Smooth muscle cell (in vitro differentiated cells): ENCODE measurements at regions not wholly inside any gene's neighbourhood (a gene's known extent, or its start where the extent isn't known, plus 50 kb on each side); places are given as distances from the start of the nearest gene placed in this dataset.
A peak's percentile ranks its signal among the peaks of the same experiment; 100 is the strongest.

Source experiments
- DNase-seq: peaks from one replicate; lab custom pipeline; 2025; ENCODE audit not compliant: unreplicated experiment; lab: John Stamatoyannopoulos, UW
- H2AFZ ChIP-seq: fragments of 200-600 bp; sonication (generic); 2 replicates; pipeline ENCODE4 v1.6.0; 2016; ENCODE audit warnings: antibody characterized with exemption, low read depth, mild to moderate bottlenecking
- H3F3A ChIP-seq: fragments of 200-600 bp; sonication (generic); 2 replicates; pipeline ENCODE4 v1.6.0; 2017; ENCODE audit warnings: antibody characterized with exemption, low read depth
- H3K27ac ChIP-seq: fragments of 200-600 bp; sonication (generic); 2 replicates; pipeline ENCODE4 v1.5.1; 2016; ENCODE audit warnings: low read depth, mild to moderate bottlenecking
- H3K27me3 ChIP-seq: fragments of 200-600 bp; sonication (generic); 2 replicates; pipeline ENCODE4 v1.6.1; 2016; ENCODE audit warnings: low read depth, mild to moderate bottlenecking
- H3K36me3 ChIP-seq: fragments of 200-600 bp; sonication (generic); 2 replicates; pipeline ENCODE4 v1.5.1; 2016; ENCODE audit warnings: low read depth
- H3K4me1 ChIP-seq: fragments of 200-600 bp; sonication (generic); 2 replicates; pipeline ENCODE4 v1.5.1; 2016; ENCODE audit warnings: low read depth
- H3K4me2 ChIP-seq: fragments of 200-600 bp; sonication (generic); 2 replicates; pipeline ENCODE4 v1.6.0; 2016; ENCODE audit warnings: mild to moderate bottlenecking
- H3K4me3 ChIP-seq: fragments of 200-600 bp; sonication (generic); 2 replicates; pipeline ENCODE4 v1.5.1; 2016; ENCODE audit warnings: mild to moderate bottlenecking
- H3K79me2 ChIP-seq: fragments of 200-600 bp; sonication (generic); 2 replicates; pipeline ENCODE4 v1.6.0; 2016; ENCODE audit warnings: low read depth, mild to moderate bottlenecking
- H3K9ac ChIP-seq: fragments of 200-600 bp; sonication (generic); 2 replicates; pipeline ENCODE4 v1.6.0; 2016; ENCODE audit warnings: low read depth
- H3K9me3 ChIP-seq: fragments of 200-600 bp; sonication (generic); replicated peaks from 2 replicates; pipeline ENCODE4 v1.5.1; 2016; ENCODE audit warnings: low read depth
- H4K20me1 ChIP-seq: fragments of 200-600 bp; sonication (generic); 2 replicates; pipeline ENCODE4 v1.6.0; 2016; ENCODE audit warnings: low read depth
- CTCF ChIP-seq: fragments of 200-600 bp; sonication (generic); IDR thresholded peaks from 2 replicates; pipeline ENCODE4 v1.5.1; 2017; ENCODE audit warnings: borderline replicate concordance, mild to moderate bottlenecking, antibody characterized with exemption; ENCODE audit not compliant: insufficient read depth, poor library complexity, severe bottlenecking
- WGBS: methylation state at CpG from one replicate; pipeline ENCODE4 v1.1.7; 2016; ENCODE audit warnings: low lambda C conversion rate; 5-methylcytosine and 5-hydroxymethylcytosine counted together

- no peaks in the 10 kb centered on the region for H4K20me1 ChIP-seq
- no peak overlapping the region for H3K4me3 ChIP-seq
- no peaks in the 10 kb centered on the region for H3K36me3 ChIP-seq
- H3F3A ChIP-seq: no peaks in the 10 kb centered on the region
- 90% methylated on average over 4 of the region's 4 CpGs for WGBS
- H3K27ac ChIP-seq: no peak overlapping the region
- H3K9ac ChIP-seq: no peak overlapping the region
- no peaks in the 10 kb centered on the region for H3K27me3 ChIP-seq
- no peak overlapping the region for H2AFZ ChIP-seq
- no peaks in the 10 kb centered on the region for H3K4me1 ChIP-seq
- H3K79me2 ChIP-seq: no peaks in the 10 kb centered on the region
- no peak for DNase-seq
- TF ChIP-seq CTCF: no peak
- H3K4me2 ChIP-seq: no peak overlapping the region
- H3K9me3 ChIP-seq: no peaks in the 10 kb centered on the region
Observed at GRCh38 chrX:5474282-5474681, 754.4 kb downstream of the NLGN4X start.

GRCh38 chrX:5458300-5458842 is 770.3 kb downstream of the NLGN4X start:
- TF ChIP-seq CTCF: peak; percentile 22
- H3K9ac ChIP-seq: no peak overlapping the region
- no peaks in the 10 kb centered on the region for H3K36me3 ChIP-seq
- WGBS: 82% methylated on average over 6 of the region's 6 CpGs
- no peaks in the 10 kb centered on the region for H3K79me2 ChIP-seq
- H3K4me3 ChIP-seq: no peak overlapping the region
- no peaks in the 10 kb centered on the region for H3F3A ChIP-seq
- peaks cover 3% of the 10 kb centered on the region for H3K9me3 ChIP-seq
- H3K27ac ChIP-seq: no peak overlapping the region
- H3K4me1 ChIP-seq: no peaks in the 10 kb centered on the region
- H4K20me1 ChIP-seq: no peaks in the 10 kb centered on the region
- H2AFZ ChIP-seq: no peak overlapping the region
- no peaks in the 10 kb centered on the region for H3K27me3 ChIP-seq
- no peak overlapping the region for H3K4me2 ChIP-seq
- DNase-seq: no peak

- no peak for TF ChIP-seq CTCF
- H3K79me2 ChIP-seq: no peaks in the 10 kb centered on the region
- no peak overlapping the region for H2AFZ ChIP-seq
- no peak overlapping the region for H3K4me3 ChIP-seq
- WGBS: 27% methylated on average over 1 of the region's 1 CpG
- no peaks in the 10 kb centered on the region for H4K20me1 ChIP-seq
- no peaks in the 10 kb centered on the region for H3F3A ChIP-seq
- H3K4me1 ChIP-seq: no peaks in the 10 kb centered on the region
- H3K27me3 ChIP-seq: no peaks in the 10 kb centered on the region
- no peaks in the 10 kb centered on the region for H3K36me3 ChIP-seq
- DNase-seq: no peak
- no peak overlapping the region for H3K27ac ChIP-seq
- H3K9me3 ChIP-seq: no peaks in the 10 kb centered on the region
- no peak overlapping the region for H3K9ac ChIP-seq
- H3K4me2 ChIP-seq: no peak overlapping the region
Observed at GRCh38 chrX:5449323-5449722, 779.3 kb downstream of the NLGN4X start.

- no peak overlapping the region for H3K27ac ChIP-seq
Observed at GRCh38 chrX:5431823-5432222, 796.8 kb downstream of the NLGN4X start.

More at GRCh38 chrX:5431823-5432222, 796.8 kb downstream of the NLGN4X start:
- no peaks in the 10 kb centered on the region for H3K36me3 ChIP-seq
- H3K9me3 ChIP-seq: no peaks in the 10 kb centered on the region
- H2AFZ ChIP-seq: no peak overlapping the region
- no peaks in the 10 kb centered on the region for H3F3A ChIP-seq
- H3K79me2 ChIP-seq: no peaks in the 10 kb centered on the region
- no peak overlapping the region for H3K4me2 ChIP-seq
- no peaks in the 10 kb centered on the region for H4K20me1 ChIP-seq
- no peaks in the 10 kb centered on the region for H3K27me3 ChIP-seq
- no peak for TF ChIP-seq CTCF
- H3K9ac ChIP-seq: no peak overlapping the region
- DNase-seq: no peak
- H3K4me1 ChIP-seq: no peaks in the 10 kb centered on the region
- no peak overlapping the region for H3K4me3 ChIP-seq
